GM12873 (cell line): ENCODE measurements at regions not wholly inside any gene's neighbourhood (a gene's known extent, or its start where the extent isn't known, plus 50 kb on each side); places are given as distances from the start of the nearest gene placed in this dataset.

ENCODE experiments used
- CTCF ChIP-seq: IDR thresholded peaks from 2 replicates; pipeline ENCODE4 v1.5.1; 2012; ENCODE audit warnings: low read depth, mild to moderate bottlenecking, moderate library complexity, low read length, control low read depth; ENCODE audit not compliant: insufficient read depth; ENCODE audit errors: missing control alignments

- TF ChIP-seq CTCF: peak; percentile 79
Measured at GRCh38 chr2:23199115-23199918, 185.7 kb upstream of the KLHL29 start.

GRCh38 chr2:23200068-23200786, 184.8 kb upstream of the KLHL29 start:
- TF ChIP-seq CTCF: no peak

GRCh38 chr2:23200787-23201114, 184.2 kb upstream of the KLHL29 start:
- TF ChIP-seq CTCF: no peak

- no peak for TF ChIP-seq CTCF
Measured at GRCh38 chr2:23203383-23203782, 181.6 kb upstream of the KLHL29 start.

- no peak for TF ChIP-seq CTCF
Measured at GRCh38 chr2:23204685-23205242, 180.2 kb upstream of the KLHL29 start.

- TF ChIP-seq CTCF: no peak
Measured at GRCh38 chr2:23206650-23207049, 178.3 kb upstream of the KLHL29 start.

GRCh38 chr2:23207871-23208270, 177.1 kb upstream of the KLHL29 start:
- no peak for TF ChIP-seq CTCF
